Cardiac fibroblast (primary cell): ENCODE measurements at regions not wholly inside any gene's neighbourhood (a gene's known extent, or its start where the extent isn't known, plus 50 kb on each side); places are given as distances from the start of the nearest gene placed in this dataset.

Experiments
- DNase-seq, 2 donors: peaks; one replicate each; pipeline versions ENCODE4 v3.0.0 to v3.0.0-alpha.2; 2010; ENCODE audit warnings: low read depth in 2 of 2
- H3K4me3 ChIP-seq, 2 donors: replicated peaks in 1 of 2; 1 replicate in 1 of 2; 2 replicates in 1 of 2; pipeline ENCODE4 v1.5.1; 2011; ENCODE audit warnings: low read depth in 2 of 2, low read length in 2 of 2, mild to moderate bottlenecking in 2 of 2, moderate library complexity in 1 of 2
- CTCF ChIP-seq: IDR thresholded peaks from one replicate; pipeline ENCODE4 v1.5.1; 2011; ENCODE audit warnings: low read depth, mild to moderate bottlenecking, low read length, inconsistent platforms

- no peak for DNase-seq
These were observed 1228.9 kb downstream of the PCDH7 start for GRCh38 chr4:31949045-31949444.

GRCh38 chr4:31955346-31955745 lies 1235.2 kb downstream of the PCDH7 start:
- no peak overlapping the region for H3K4me3 ChIP-seq
- TF ChIP-seq CTCF: no peak
- no peak for DNase-seq

More at GRCh38 chr4:31949045-31949444, 1228.9 kb downstream of the PCDH7 start:
- H3K4me3 ChIP-seq: no peak overlapping the region
- no peak for TF ChIP-seq CTCF

- DNase-seq: no peak
- H3K4me3 ChIP-seq: no peak overlapping the region
- no peak for TF ChIP-seq CTCF
These were observed 1239.8 kb downstream of the PCDH7 start for GRCh38 chr4:31959972-31960371.

DNA sequence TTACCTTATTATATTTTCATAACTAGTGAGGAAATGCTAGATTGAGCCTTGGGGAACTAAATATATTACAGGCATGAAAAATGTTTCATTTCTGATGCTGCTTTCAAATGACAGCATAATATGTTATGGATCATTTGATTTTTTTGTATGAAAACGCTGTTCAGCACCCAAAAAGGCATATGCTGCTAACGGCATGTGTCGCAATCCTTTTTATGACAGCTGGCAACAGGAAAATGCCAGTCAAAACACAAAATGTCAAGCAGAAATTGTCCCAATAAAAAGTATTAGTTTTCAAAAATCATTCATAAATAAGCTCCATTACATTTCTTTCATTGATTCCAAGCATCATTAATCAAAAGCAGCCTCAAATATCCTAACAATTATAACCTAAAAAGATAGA lies 1244.5 kb downstream of the PCDH7 start:
- DNase-seq: no peak
- TF ChIP-seq CTCF: no peak
- no peak overlapping the region for H3K4me3 ChIP-seq

DNA sequence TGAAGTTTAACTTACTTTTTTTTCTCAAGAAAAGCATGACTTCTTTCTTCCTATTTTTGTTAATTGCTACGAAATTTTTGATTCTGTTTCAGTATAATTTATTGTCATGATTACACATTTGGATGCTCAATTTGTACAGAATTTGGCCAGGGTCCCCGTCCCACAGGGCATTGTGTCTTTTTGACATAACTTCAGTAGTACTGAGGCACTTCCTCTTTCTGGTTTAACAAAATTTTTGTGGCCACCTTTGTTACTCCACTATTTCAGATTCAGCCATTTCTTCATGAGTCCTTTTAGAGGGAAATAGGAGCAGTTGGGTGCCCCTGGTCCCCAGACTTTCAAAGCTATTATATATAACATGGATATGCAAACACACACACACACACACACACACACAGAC lies 1248.7 kb downstream of the PCDH7 start:
- DNase-seq: no peak
- H3K4me3 ChIP-seq: no peak overlapping the region
- TF ChIP-seq CTCF: no peak

- no peak for TF ChIP-seq CTCF
- H3K4me3 ChIP-seq: no peak overlapping the region
- no peak for DNase-seq
These were observed 1254.4 kb downstream of the PCDH7 start for GRCh38 chr4:31974490-31975002.

- no peak for DNase-seq
- H3K4me3 ChIP-seq: no peak overlapping the region
- TF ChIP-seq CTCF: no peak
These were observed 1259.8 kb downstream of the PCDH7 start for GRCh38 chr4:31979988-31980387.
